H9 (cell line): ENCODE measurements at regions not wholly inside any gene's neighbourhood (a gene's known extent, or its start where the extent isn't known, plus 50 kb on each side); places are given as distances from the start of the nearest gene placed in this dataset.

Experiments used
- DNase-seq: peaks from one replicate; pipeline ENCODE4 v3.0.0-alpha.2; 2017
- H2AFZ ChIP-seq: one replicate; pipeline ENCODE4 v1.6.1; 2013; ENCODE audit warnings: mild to moderate bottlenecking, low read length, control low read depth, moderate library complexity
- H2AK5ac ChIP-seq: 2 replicates; pipeline ENCODE4 v1.6.1; 2013; ENCODE audit warnings: low read length, control low read depth, mixed read lengths; ENCODE audit not compliant: insufficient read length
- H2BK120ac ChIP-seq: one replicate; pipeline ENCODE4 v1.6.1; 2013; ENCODE audit warnings: low read depth, mild to moderate bottlenecking, low read length, control low read depth, inconsistent platforms; ENCODE audit not compliant: poor library complexity, severe bottlenecking
- H2BK12ac ChIP-seq: 2 replicates; pipeline ENCODE4 v1.6.1; 2013; ENCODE audit warnings: low read length, control low read depth, mixed read lengths, low read depth; ENCODE audit not compliant: insufficient read length
- H2BK15ac ChIP-seq: 2 replicates; pipeline ENCODE4 v1.6.1; 2013; ENCODE audit warnings: low read depth, low read length, control low read depth
- H2BK20ac ChIP-seq: one replicate; pipeline ENCODE4 v1.6.1; 2013; ENCODE audit warnings: low read depth, mild to moderate bottlenecking, low read length, control low read depth, inconsistent platforms; ENCODE audit not compliant: poor library complexity, severe bottlenecking
- H2BK5ac ChIP-seq: 2 replicates; pipeline ENCODE4 v1.6.1; 2013; ENCODE audit warnings: low read length, control low read depth, mixed read lengths; ENCODE audit not compliant: insufficient read length
- H3K14ac ChIP-seq: 2 replicates; pipeline ENCODE4 v1.6.1; 2013; ENCODE audit warnings: low read length, control low read depth; ENCODE audit not compliant: insufficient read depth
- H3K18ac ChIP-seq: 2 replicates; pipeline ENCODE4 v1.6.1; 2013; ENCODE audit warnings: low read depth, mild to moderate bottlenecking, mixed read lengths, low read length, control low read depth; ENCODE audit not compliant: insufficient read length
- H3K23ac ChIP-seq: 2 replicates; pipeline ENCODE4 v1.6.1; 2013; ENCODE audit warnings: low read length, control low read depth, mixed read lengths, low read depth; ENCODE audit not compliant: insufficient read length
- H3K23me2 ChIP-seq: 2 replicates; pipeline ENCODE4 v1.6.1; 2013; ENCODE audit warnings: low read depth, mild to moderate bottlenecking, mixed read lengths, low read length, control low read depth; ENCODE audit not compliant: insufficient read length, poor library complexity, severe bottlenecking
- H3K27ac ChIP-seq: 2 replicates; pipeline ENCODE4 v1.5.1; 2013; ENCODE audit warnings: low read length, control low read depth, mixed read lengths, low read depth; ENCODE audit not compliant: insufficient read length
- H3K27me3 ChIP-seq: 2 replicates; pipeline ENCODE4 v1.6.1; 2013; ENCODE audit warnings: low read length, control low read depth, inconsistent platforms; ENCODE audit not compliant: insufficient read depth
- H3K4ac ChIP-seq: 2 replicates; pipeline ENCODE4 v1.6.1; 2013; ENCODE audit warnings: low read depth, mild to moderate bottlenecking, control low read depth, inconsistent platforms, low read length, moderate library complexity
- H3K4me1 ChIP-seq: 2 replicates; pipeline ENCODE4 v1.6.1; 2013; ENCODE audit warnings: low read length, control low read depth, inconsistent platforms; ENCODE audit not compliant: insufficient read depth
- H3K4me2 ChIP-seq: 2 replicates; pipeline ENCODE4 v1.6.1; 2013; ENCODE audit warnings: low read length, control low read depth, mixed read lengths; ENCODE audit not compliant: insufficient read length, insufficient read depth
- H3K56ac ChIP-seq: 2 replicates; pipeline ENCODE4 v1.6.1; 2013; ENCODE audit warnings: low read depth, mild to moderate bottlenecking, mixed read lengths, low read length, control low read depth; ENCODE audit not compliant: insufficient read length
- H3K79me1 ChIP-seq: 2 replicates; pipeline ENCODE4 v1.6.1; 2013; ENCODE audit warnings: low read depth, mild to moderate bottlenecking, moderate library complexity, low read length, control low read depth, inconsistent platforms; ENCODE audit not compliant: insufficient read depth, poor library complexity, severe bottlenecking
- H3K79me2 ChIP-seq: 2 replicates; pipeline ENCODE4 v1.6.1; 2013; ENCODE audit warnings: low read length, control low read depth, inconsistent platforms; ENCODE audit not compliant: insufficient read depth
- H3K9ac ChIP-seq: 2 replicates; pipeline ENCODE4 v1.6.1; 2013; ENCODE audit warnings: low read length, control low read depth, mixed read lengths; ENCODE audit not compliant: insufficient read length; ENCODE audit errors: extremely low read depth
- H3K9me3 ChIP-seq: one replicate; pipeline ENCODE4 v1.6.1; 2013; ENCODE audit warnings: low read depth, low read length, inconsistent platforms; ENCODE audit not compliant: control insufficient read depth
- H3T11ph ChIP-seq: one replicate; pipeline ENCODE4 v1.6.1; 2013; ENCODE audit warnings: mild to moderate bottlenecking, low read length, control low read depth, inconsistent platforms
- H4K20me1 ChIP-seq: one replicate; pipeline ENCODE4 v1.6.1; 2013; ENCODE audit not compliant: control insufficient read depth, insufficient read length, insufficient read depth
- H4K5ac ChIP-seq: 2 replicates; pipeline ENCODE4 v1.6.1; 2013; ENCODE audit warnings: low read depth, mild to moderate bottlenecking, mixed read lengths, low read length, control low read depth; ENCODE audit not compliant: insufficient read length
- H4K8ac ChIP-seq: replicated peaks from 2 replicates; pipeline ENCODE4 v1.6.1; 2013; ENCODE audit warnings: low read length, control low read depth, mixed read lengths, low read depth; ENCODE audit not compliant: insufficient read length
- H4K91ac ChIP-seq: 2 replicates; pipeline ENCODE4 v1.6.1; 2013; ENCODE audit warnings: low read depth, mild to moderate bottlenecking, moderate library complexity, mixed read lengths, low read length, control low read depth; ENCODE audit not compliant: insufficient read length
- H3K27ac Mint-ChIP-seq, 3 experiments: 2 replicates in 2 of 3; 3 replicates in 1 of 3; pipeline ENCODE4 v1.8.0; 2020 to 2021; ENCODE audit warnings: mixed read lengths in 3 of 3, mild to moderate bottlenecking in 1 of 3, moderate library complexity in 1 of 3
- H3K27me3 Mint-ChIP-seq: 2 replicates; pipeline ENCODE4 v1.8.0; 2021; ENCODE audit warnings: low read depth, mild to moderate bottlenecking, moderate library complexity, mixed read lengths
- H3K36me3 Mint-ChIP-seq, 3 experiments: 2 replicates in 2 of 3; 3 replicates in 1 of 3; pipeline ENCODE4 v1.8.0; 2020 to 2021; ENCODE audit warnings: low read depth in 3 of 3, mixed read lengths in 3 of 3; ENCODE audit not compliant: insufficient read depth in 1 of 3
- H3K4me1 Mint-ChIP-seq, 2 experiments: 2 replicates each; pipeline ENCODE4 v1.8.0; 2020; ENCODE audit warnings: mixed read lengths in 2 of 2
- H3K4me3 Mint-ChIP-seq, 2 experiments: 2 replicates in 1 of 2; 3 replicates in 1 of 2; pipeline ENCODE4 v1.8.0; 2020 to 2021; ENCODE audit warnings: mild to moderate bottlenecking in 2 of 2, mixed read lengths in 2 of 2, moderate library complexity in 1 of 2
- H3K9me3 Mint-ChIP-seq, 2 experiments: 2 replicates in 1 of 2; 3 replicates in 1 of 2; pipeline ENCODE4 v1.8.0; 2020; ENCODE audit warnings: mild to moderate bottlenecking in 2 of 2, mixed read lengths in 2 of 2, moderate library complexity in 1 of 2
- CTCF ChIP-seq: fragments of 200-600 bp; sonication (generic); conservative IDR thresholded peaks from 3 replicates; pipeline ENCODE4 v1.8.0; 2021; ENCODE audit warnings: antibody characterized with exemption, mild to moderate bottlenecking
- whole genome bisulfite sequencing: extraction: QIAGEN DNeasy Blood & Tissue Kit; methylation state at CpG from one replicate; pipeline ENCODE4 v1.1.7; 2013; ENCODE audit warnings: missing lambda C conversion rate, low lambda C conversion rate, mixed read lengths; ENCODE audit not compliant: insufficient read length; ENCODE audit errors: extremely low coverage; 5-methylcytosine and 5-hydroxymethylcytosine counted together

GRCh38 chr13:79194272-79194671 lies 211.8 kb downstream of the RBM26 start:
- Histone ChIP-seq H3K27me3 (no peaks in the 10 kb centered on the region; the same call in 1 of the 2 replicates), H3K79me2 (no peaks in the 10 kb centered on the region), H3K23ac (no peak overlapping the region), H3K4ac (no peak overlapping the region), H3K4me2 (no peak overlapping the region), H4K20me1 (no peaks in the 10 kb centered on the region), H3K79me1 (no peaks in the 10 kb centered on the region), H3T11ph (no peak overlapping the region), H4K91ac (no peak overlapping the region), H3K27ac (no peak overlapping the region), H2BK12ac (no peak overlapping the region), H3K56ac (no peak overlapping the region), H3K9ac (no peak overlapping the region), H4K5ac (no peak overlapping the region), H3K9me3 (no peaks in the 10 kb centered on the region), H2AK5ac (no peak overlapping the region), H2BK5ac (no peak overlapping the region), H2BK20ac (no peak overlapping the region), H2BK15ac (no peak overlapping the region), H3K14ac (no peak overlapping the region), H3K23me2 (no peaks in the 10 kb centered on the region), H2AFZ (no peak overlapping the region), H2BK120ac (no peak overlapping the region), H3K18ac (no peak overlapping the region), H3K4me1 (peaks cover 3% of the 10 kb centered on the region; the same call in 1 of the 2 replicates), H4K8ac (no peak overlapping the region)
- Mint-ChIP-seq H3K4me3 (no peak overlapping the region), H3K4me1 (peaks cover 24 to 40% of the 10 kb centered on the region in 2 experiments), H3K36me3 (no peaks in the 10 kb centered on the region), H3K27me3 (no peaks in the 10 kb centered on the region; the same call in 1 of the 2 replicates), H3K9me3 (no peaks in the 10 kb centered on the region), H3K27ac (no peak overlapping the region)
- no peak for TF ChIP-seq CTCF
- no CpG with 5 or more reads among the region's 3 CpGs for WGBS
- no peak for DNase-seq
